HepG2 (cell line): ENCODE measurements at regions not wholly inside any gene's neighbourhood (a gene's known extent, or its start where the extent isn't known, plus 50 kb on each side); places are given as distances from the start of the nearest gene placed in this dataset.

Experiments
- ATAC-seq: fragments of 200-7000 bp; cut with Tn5 transposase; 3 replicates; pipeline ENCODE4 v1.9.1; 2020; ENCODE audit warnings: mild to moderate bottlenecking, moderate library complexity
- BruUV-seq: library from RNA; stranded (reverse); fragments of 400-500 nt; replicated peaks from 2 replicates; lab custom pipeline; 2021; lab: Mats Ljungman, UMichigan
- CTCF ChIA-PET: fragments of 300-600 bp; formaldehyde crosslinking; extraction: SDS; loops from one replicate; lab custom pipeline; 2021; ENCODE audit warnings: low total read pairs, inconsistent platforms, low intra/inter-chr PET ratio; lab: Yijun Ruan, JAX
- POLR2A ChIA-PET: fragments of 350-600 bp; sonication (Branson Sonifier 250); formaldehyde crosslinking; loops from one replicate; lab custom pipeline; 2020; ENCODE audit warnings: antibody characterized with exemption, inconsistent platforms; lab: Yijun Ruan, JAX
- DNase-seq: peaks from one replicate; pipeline ENCODE4 v3.0.0-alpha.2; 2015; ENCODE audit warnings: low spot score
- FAIRE-seq: peaks from 3 replicates; lab custom pipeline; 2011; peaks lifted over from hg19 to GRCh38; lab: Jason Lieb, UNC
- H2AFZ ChIP-seq: one replicate; pipeline ENCODE4 v1.6.1; 2011; ENCODE audit warnings: low read length, inconsistent platforms
- H3K27ac ChIP-seq: fragments of 300-600 bp; 3 replicates; pipeline ENCODE4 v1.8.0; 2011; ENCODE audit warnings: mixed run types, mild to moderate bottlenecking, mixed read lengths, low read length, inconsistent platforms; ENCODE audit not compliant: insufficient read depth; ENCODE audit errors: extremely low read length
- H3K27me3 ChIP-seq, 2 experiments: fragments of 200-600 bp in 1 of 2; 2 replicates in 1 of 2; 3 replicates in 1 of 2; pipeline versions ENCODE4 v1.6.0 to v1.8.0; 2011; ENCODE audit warnings: low read length in 2 of 2, mild to moderate bottlenecking in 2 of 2, moderate library complexity in 2 of 2, inconsistent platforms in 1 of 2; ENCODE audit not compliant: insufficient read depth in 2 of 2, control insufficient read depth in 1 of 2
- H3K36me3 ChIP-seq, 2 experiments: fragments of 200-600 bp in 1 of 2; replicated peaks in 1 of 2; 2 replicates in 1 of 2; 3 replicates in 1 of 2; pipeline versions ENCODE4 v1.5.1 to v1.8.0; 2011; ENCODE audit warnings: low read length in 2 of 2, inconsistent platforms in 1 of 2; ENCODE audit not compliant: insufficient read depth in 2 of 2, control insufficient read depth in 1 of 2
- H3K4me1 ChIP-seq: 2 replicates; pipeline ENCODE4 v1.5.1; 2012; ENCODE audit warnings: low read length, inconsistent platforms; ENCODE audit not compliant: insufficient read depth
- H3K4me2 ChIP-seq: 2 replicates; pipeline ENCODE4 v1.6.0; 2011; ENCODE audit warnings: low read depth, low read length, inconsistent platforms
- H3K4me3 ChIP-seq, 3 experiments: fragments of 200-600 bp in 1 of 3; sonication (generic), shearing (Covaris generic) in 1 of 3; replicated peaks in 1 of 3; 2 replicates each; pipeline ENCODE4 v1.5.1; 2011 to 2016; ENCODE audit warnings: low read length in 3 of 3, inconsistent platforms in 2 of 3, low read depth in 2 of 3, mild to moderate bottlenecking in 2 of 3, control low read depth in 1 of 3, mixed read lengths in 1 of 3; ENCODE audit not compliant: insufficient read depth in 1 of 3
- H3K79me2 ChIP-seq: one replicate; pipeline ENCODE4 v1.6.1; 2011; ENCODE audit warnings: low read length, inconsistent platforms; ENCODE audit not compliant: insufficient read depth
- H3K9ac ChIP-seq: 2 replicates; pipeline ENCODE4 v1.6.0; 2011; ENCODE audit warnings: mild to moderate bottlenecking, low read depth, low read length, inconsistent platforms; ENCODE audit not compliant: insufficient read depth
- H3K9me3 ChIP-seq: 2 replicates; pipeline ENCODE4 v1.5.1; 2012; ENCODE audit warnings: mild to moderate bottlenecking, low read length
- H4K20me1 ChIP-seq: 2 replicates; pipeline ENCODE4 v1.6.0; 2011; ENCODE audit warnings: inconsistent platforms, mild to moderate bottlenecking, low read length, moderate library complexity; ENCODE audit not compliant: insufficient read depth
- ATF6 ChIP-seq: sonication (generic); formaldehyde crosslinking; conservative IDR thresholded peaks from 2 replicates; pipeline ENCODE4 v1.4.0; 2020; ENCODE audit warnings: missing genetic modification reagents
- BCL3 ChIP-seq: sonication (generic); formaldehyde crosslinking; IDR thresholded peaks from 2 replicates; pipeline ENCODE4 v1.5.1; 2020; ENCODE audit warnings: mild to moderate bottlenecking, missing genetic modification reagents, moderate library complexity
- MEIS2 ChIP-seq: sonication (generic); formaldehyde crosslinking; IDR thresholded peaks from 2 replicates; pipeline ENCODE4 v1.9.0; 2021; ENCODE audit warnings: mild to moderate bottlenecking, missing genetic modification reagents
- RARG ChIP-seq: sonication (generic); formaldehyde crosslinking; IDR thresholded peaks from 2 replicates; pipeline ENCODE4 v1.4.0; 2020; ENCODE audit warnings: low read depth, mild to moderate bottlenecking, missing genetic modification reagents
- SRY ChIP-seq: sonication (generic); formaldehyde crosslinking; IDR thresholded peaks from 2 replicates; pipeline ENCODE4 v1.8.0; 2022; ENCODE audit warnings: mild to moderate bottlenecking, missing genetic modification reagents
- TCF7L2 ChIP-seq: IDR thresholded peaks from 2 replicates; pipeline ENCODE4 v1.6.1; 2011; ENCODE audit warnings: mild to moderate bottlenecking, low read depth, low read length, moderate library complexity
- ZFAT ChIP-seq: sonication (generic); formaldehyde crosslinking; conservative IDR thresholded peaks from 2 replicates; pipeline ENCODE4 v1.8.1; 2023; ENCODE audit warnings: missing genetic modification reagents, inconsistent platforms
- ZKSCAN5 ChIP-seq: sonication (generic); formaldehyde crosslinking; IDR thresholded peaks from 2 replicates; pipeline ENCODE4 v1.5.1; 2020; ENCODE audit warnings: mild to moderate bottlenecking, missing genetic modification reagents
- ZNF225 ChIP-seq: sonication (generic); formaldehyde crosslinking; IDR thresholded peaks from 2 replicates; pipeline ENCODE4 v1.4.0; 2020; ENCODE audit warnings: mild to moderate bottlenecking, missing genetic modification reagents
- ZNF441 ChIP-seq: sonication (generic); formaldehyde crosslinking; IDR thresholded peaks from 2 replicates; pipeline ENCODE4 v1.7.0; 2021; ENCODE audit warnings: missing genetic modification reagents, borderline replicate concordance
- ZNF646 ChIP-seq: sonication (generic); formaldehyde crosslinking; IDR thresholded peaks from 2 replicates; pipeline ENCODE4 v1.9.0; 2021; ENCODE audit warnings: mild to moderate bottlenecking, missing genetic modification reagents
- ZNF713 ChIP-seq: sonication (generic); formaldehyde crosslinking; IDR thresholded peaks from 2 replicates; pipeline ENCODE4 v1.4.0; 2020; ENCODE audit warnings: mild to moderate bottlenecking, missing genetic modification reagents
- ZNF891 ChIP-seq: sonication (generic); formaldehyde crosslinking; IDR thresholded peaks from 2 replicates; pipeline ENCODE4 v1.5.0; 2020; ENCODE audit warnings: mild to moderate bottlenecking, missing genetic modification reagents
- WGBS: methylation state at CpG from one replicate; pipeline ENCODE4 v1.1.6; 2017; ENCODE audit warnings: low lambda C conversion rate; 5-methylcytosine and 5-hydroxymethylcytosine counted together
- in situ Hi-C: cut with HindIII; loops from 2 replicates; pipeline ENCODE4 v1.10.0; 2017; ENCODE audit warnings: low pct_unique_long_range_greater_than_20kb; ENCODE audit not compliant: extremely low pct_ligation_motif_present
- intact Hi-C: fragments of 100-400 bp; cut with micrococcal nuclease; formaldehyde crosslinking; loops from one replicate; pipeline ENCODE4 v1.10.0; 2022; ENCODE audit not compliant: unreplicated experiment

- DNase-seq = no peak
- no peaks in the 10 kb centered on the region for H3K79me2 ChIP-seq
- ATAC-seq = no peak
- no peak overlapping the region for H3K4me2 ChIP-seq
- intact Hi-C loops = no loop called here
- H2AFZ ChIP-seq = no peak overlapping the region
- H3K27me3 ChIP-seq = no peaks in the 10 kb centered on the region
- no peaks in the 10 kb centered on the region for H4K20me1 ChIP-seq
- H3K9ac ChIP-seq = no peak overlapping the region
- H3K27ac ChIP-seq = no peak overlapping the region
- ChIA-PET POLR2A (no interaction called here), CTCF (no interaction called here)
- 29% methylated on average over 2 of the region's 2 CpGs for WGBS
- no peaks in the 10 kb centered on the region for H3K4me1 ChIP-seq
- in situ Hi-C loops = no loop called here
- FAIRE-seq = no peak
- BruUV-seq = no TSS peak
- no peaks in the 10 kb centered on the region for H3K36me3 ChIP-seq
- H3K4me3 ChIP-seq = no peak overlapping the region
- no peaks in the 10 kb centered on the region for H3K9me3 ChIP-seq
- no peak for TF ChIP-seq MEIS2 (CRISPR knock-in tag)
- no peak for TF ChIP-seq ZNF441
- TF ChIP-seq ZNF891 (CRISPR knock-in tag) = no peak
- TF ChIP-seq ATF6 (CRISPR knock-in tag) = no peak
- TF ChIP-seq SRY (CRISPR knock-in tag) = no peak
- TF ChIP-seq TCF7L2 = no peak
- TF ChIP-seq BCL3 (CRISPR knock-in tag) = no peak
- no peak for TF ChIP-seq RARG
- TF ChIP-seq ZNF646 (CRISPR knock-in tag) = no peak
- TF ChIP-seq ZFAT (CRISPR knock-in tag) = no peak
- no peak for TF ChIP-seq ZKSCAN5 (CRISPR knock-in tag)
- no peak for TF ChIP-seq ZNF713 (CRISPR knock-in tag)
- TF ChIP-seq ZNF225 (CRISPR knock-in tag) = no peak
Measured at GRCh38 chr2:156098506-156098905, 234.0 kb downstream of the NR4A2 start.
